GM04504 (cell line): ENCODE measurements at regions not wholly inside any gene's neighbourhood (a gene's known extent, or its start where the extent isn't known, plus 50 kb on each side); places are given as distances from the start of the nearest gene placed in this dataset.

ENCODE experiments used
- DNase-seq: peaks from one replicate; pipeline ENCODE4 v3.0.0-alpha.2; 2012; ENCODE audit warnings: low read depth

DNA sequence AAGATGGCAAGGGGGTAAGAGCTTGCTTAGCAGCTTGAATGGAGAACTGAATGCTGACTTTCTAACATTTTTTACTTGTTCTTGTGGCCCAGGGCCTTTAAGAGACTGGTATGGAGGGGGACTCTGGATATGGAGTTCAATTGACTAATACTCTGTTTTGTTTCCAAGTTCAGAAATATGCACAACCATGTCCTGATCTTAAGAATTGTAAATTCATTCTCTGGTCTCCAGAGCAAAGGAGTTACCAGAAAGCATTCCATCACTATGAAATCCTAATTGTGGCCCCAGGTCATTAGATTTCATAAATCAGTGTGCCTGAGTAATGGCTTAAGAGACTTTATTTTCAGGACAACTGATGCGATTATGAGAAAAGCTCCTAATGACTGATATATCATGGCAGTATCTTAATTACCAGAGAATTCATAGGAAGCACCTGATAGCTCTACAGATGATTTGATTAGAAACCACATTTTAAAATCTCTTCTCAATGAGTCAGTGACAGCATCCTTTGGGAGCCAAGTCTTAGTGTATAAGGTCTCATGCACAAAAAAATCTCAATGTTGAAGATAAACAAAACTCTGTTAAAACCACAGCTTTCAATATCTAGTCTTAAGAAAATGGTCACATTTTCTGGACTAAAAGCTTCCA lies 613.6 kb upstream of the KLF4 start:
- no peak for DNase-seq

DNA sequence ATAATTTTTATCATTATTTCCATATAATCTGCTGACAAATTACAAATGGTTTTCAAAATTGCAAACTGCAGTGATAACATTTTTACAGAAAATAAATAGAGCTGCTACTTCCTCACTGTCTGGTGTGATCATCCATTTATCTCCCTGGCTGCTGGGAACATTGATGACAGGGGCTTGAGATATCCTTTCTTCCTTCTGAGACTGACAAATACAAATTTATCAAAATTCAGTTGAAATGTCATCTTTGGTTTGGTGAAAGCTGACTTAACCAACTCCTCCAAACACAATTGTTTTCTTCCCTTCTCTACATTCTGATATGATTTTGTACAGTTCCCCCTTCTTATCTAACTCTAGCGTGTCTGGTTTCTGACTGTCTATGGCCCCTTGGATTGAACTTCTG lies 611.8 kb upstream of the KLF4 start:
- DNase-seq = no peak

DNA sequence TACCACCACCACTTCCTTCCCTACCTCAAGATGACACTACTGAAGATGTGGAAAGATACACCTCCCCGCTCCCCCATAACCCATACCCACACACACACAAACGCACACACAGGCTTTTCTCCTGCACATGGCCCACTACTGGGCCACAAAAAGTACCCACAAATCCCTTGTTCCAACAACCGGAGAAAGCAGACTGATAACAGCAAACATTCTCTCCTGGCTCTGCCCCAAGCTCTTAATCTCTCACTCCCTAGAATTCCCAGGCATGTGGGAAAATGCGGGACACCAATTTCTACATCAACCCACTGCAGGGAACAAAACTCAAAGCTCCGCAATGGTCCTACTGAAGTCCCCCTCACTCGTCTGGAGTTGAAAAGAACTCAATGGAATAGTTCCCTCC lies 611.0 kb upstream of the KLF4 start:
- no peak for DNase-seq

DNA sequence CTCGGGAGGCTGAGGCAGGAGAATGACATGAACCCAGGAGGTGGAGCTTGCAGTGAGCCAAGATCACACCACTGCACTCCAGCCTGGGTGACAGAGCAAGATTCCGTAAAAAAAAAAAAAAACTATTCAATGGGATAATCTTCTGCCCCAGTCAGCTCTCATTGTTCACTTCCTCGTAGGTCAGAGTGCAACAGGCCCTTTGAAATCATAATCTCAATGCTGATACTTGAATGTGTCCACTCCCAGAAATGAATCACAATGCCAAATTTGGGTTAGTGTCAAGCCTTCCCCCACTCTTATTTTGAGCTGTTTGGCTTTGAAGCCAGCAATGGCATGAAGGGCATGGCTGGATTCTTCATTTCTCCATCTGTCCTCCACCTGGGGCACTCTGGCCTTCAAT lies 610.3 kb upstream of the KLF4 start:
- DNase-seq = no peak

- no peak for DNase-seq
Observed at GRCh38 chr9:108095496-108095895, 605.9 kb upstream of the KLF4 start.

- DNase-seq = no peak
Observed at GRCh38 chr9:108094676-108094993, 605.1 kb upstream of the KLF4 start.

DNA sequence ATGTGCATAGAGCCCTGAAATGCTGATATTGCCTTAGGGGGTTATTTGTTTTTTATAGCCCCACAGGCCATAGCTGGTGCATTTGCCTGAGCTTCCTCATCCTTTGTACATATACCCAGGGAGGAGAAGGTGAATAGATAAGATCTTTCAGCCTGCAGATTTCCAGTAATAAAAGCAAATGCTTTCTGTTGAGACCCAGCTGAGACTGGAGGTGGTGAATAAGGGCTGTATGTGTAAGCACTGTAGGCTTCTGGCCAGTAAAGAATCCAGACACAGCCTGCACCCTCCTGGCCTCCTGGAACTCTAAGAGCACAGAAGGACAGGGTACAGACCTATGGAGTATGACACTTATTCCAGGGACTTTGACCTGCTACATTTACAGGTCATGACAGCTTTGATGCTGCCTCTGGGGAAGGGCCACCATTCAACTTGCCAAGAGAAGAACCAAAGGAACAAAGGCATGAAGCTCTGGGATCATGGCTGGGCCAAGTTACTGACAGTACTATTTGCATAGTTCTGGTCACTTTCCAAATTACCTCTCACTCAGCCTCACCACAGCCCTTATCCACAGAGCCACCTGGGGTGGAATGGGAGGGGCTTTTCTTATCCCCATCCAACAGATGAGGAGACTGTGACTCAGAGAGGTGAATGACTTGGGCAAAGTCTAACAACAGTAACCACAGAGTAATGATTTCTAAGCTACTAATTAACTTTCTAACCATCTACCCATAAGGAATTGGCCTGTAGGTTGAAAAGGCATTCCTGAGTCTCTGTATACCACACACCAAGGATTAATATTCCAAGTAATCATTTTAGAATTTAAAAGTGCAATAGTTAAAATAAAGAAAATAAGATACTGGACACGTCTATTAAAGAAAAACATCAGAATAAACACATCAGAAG lies 604.5 kb upstream of the KLF4 start:
- no peak for DNase-seq

DNA sequence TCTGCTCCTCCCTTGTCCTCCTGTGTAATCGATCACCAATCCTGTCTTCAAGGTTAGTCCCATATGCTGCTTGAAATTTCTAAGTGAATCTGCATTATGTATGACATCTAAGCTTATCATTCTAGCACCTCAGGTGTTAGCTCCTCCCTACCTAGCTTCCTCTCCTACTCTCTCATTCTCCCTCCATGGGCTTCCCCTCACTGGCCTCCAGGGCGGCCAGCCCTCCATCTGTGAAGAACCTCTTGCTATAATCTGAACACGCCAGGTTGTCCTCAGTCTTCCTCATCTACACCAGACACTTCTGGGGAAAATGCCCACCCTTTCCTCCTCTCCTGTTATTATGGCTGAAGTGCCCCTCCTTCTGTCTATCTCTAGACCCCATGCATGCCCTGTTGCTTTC lies 599.3 kb upstream of the KLF4 start:
- DNase-seq = no peak

GRCh38 chr9:108087781-108088180 lies 598.2 kb upstream of the KLF4 start:
- no peak for DNase-seq

DNA sequence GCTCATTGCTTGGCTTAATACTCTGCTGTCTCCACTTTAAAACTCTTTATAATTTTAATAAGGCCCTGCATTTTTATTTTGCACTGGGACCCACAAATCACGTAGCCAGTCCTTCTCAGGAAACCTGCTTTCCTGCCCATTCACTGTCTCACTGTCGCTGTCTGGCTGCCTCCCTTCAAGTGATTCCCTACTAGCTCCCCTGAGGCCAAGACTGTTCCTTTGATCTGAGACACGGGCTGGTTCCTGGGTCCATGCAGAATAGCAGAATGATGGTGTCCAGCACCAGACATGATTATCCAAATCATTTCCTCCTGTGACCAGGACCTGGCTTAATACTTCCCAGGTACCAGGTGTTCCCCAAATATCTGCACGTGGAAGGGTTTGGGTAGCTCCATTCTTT lies 597.1 kb upstream of the KLF4 start:
- no peak for DNase-seq

- DNase-seq = no peak
Observed at GRCh38 chr9:108085294-108085693, 595.7 kb upstream of the KLF4 start.

- no peak for DNase-seq
Observed at GRCh38 chr9:108083796-108084352, 594.3 kb upstream of the KLF4 start.

- no peak for DNase-seq
Observed at GRCh38 chr9:108083160-108083750, 593.7 kb upstream of the KLF4 start.

DNA sequence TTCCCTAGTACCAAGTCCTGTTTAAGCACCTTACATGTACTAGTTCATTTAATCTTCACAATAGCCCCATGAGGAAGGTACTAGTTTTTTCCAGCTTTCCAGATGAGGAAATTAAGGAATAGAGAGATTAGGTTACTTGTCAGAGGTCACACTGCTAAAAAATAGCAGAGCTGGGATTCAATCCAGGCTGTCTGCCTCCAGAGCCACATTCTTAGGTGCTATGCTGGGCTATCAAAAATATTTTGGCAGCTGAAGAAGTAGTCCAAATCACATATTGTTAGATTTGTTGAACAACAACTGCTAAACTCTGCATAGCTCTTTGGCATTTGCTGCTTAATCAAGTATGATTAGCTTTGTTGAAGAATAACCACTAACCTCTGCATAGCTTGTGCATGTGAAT lies 591.5 kb upstream of the KLF4 start:
- no peak for DNase-seq

- DNase-seq = no peak
Observed at GRCh38 chr9:108080285-108080684, 590.7 kb upstream of the KLF4 start.

GRCh38 chr9:108078811-108079210 lies 589.2 kb upstream of the KLF4 start:
- DNase-seq = no peak

DNA sequence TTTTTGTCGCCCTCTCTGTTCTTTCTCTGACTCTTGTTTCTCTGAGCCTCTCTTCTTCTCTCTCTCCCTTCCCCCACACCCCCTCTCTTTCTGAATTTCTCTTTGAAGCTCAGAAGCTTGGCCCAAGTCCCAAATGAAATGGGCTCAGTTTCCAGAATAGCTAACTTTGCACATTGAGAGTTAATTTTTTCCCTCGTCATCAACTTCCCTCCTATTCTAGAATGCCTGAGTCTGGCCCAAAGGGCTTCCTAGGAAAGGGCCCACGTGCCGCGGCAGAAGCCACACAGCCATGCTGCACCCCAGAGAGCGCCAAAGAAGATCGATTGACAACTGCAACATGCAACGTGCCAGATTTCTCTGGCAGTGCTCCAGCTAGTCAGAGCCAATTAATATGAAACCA lies 588.8 kb upstream of the KLF4 start:
- DNase-seq = no peak

GRCh38 chr9:108077556-108077955 lies 588.0 kb upstream of the KLF4 start:
- DNase-seq = no peak

- DNase-seq = no peak
Observed at GRCh38 chr9:108074900-108075299, 585.3 kb upstream of the KLF4 start.

DNA sequence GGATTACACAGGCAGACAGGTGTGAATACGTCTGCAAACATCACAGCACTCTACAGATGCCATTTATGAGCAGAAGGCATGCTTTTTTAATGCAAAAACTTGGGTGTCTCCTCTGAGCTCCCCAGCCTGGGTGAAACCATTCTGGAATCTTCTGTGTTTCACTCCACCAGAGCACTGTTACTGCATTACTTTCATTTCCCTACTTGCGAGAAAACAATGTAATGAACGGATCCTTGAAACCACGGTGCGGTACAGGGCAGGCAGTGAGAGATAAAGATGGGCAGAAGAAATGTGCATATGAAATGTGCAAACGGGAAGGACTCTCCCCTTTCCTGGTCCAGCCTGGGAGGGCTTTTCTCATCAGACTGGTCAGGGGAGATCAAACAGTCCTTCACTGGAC lies 584.3 kb upstream of the KLF4 start:
- no peak for DNase-seq

GRCh38 chr9:108072740-108073139 lies 583.2 kb upstream of the KLF4 start:
- DNase-seq = no peak

GRCh38 chr9:108070861-108071260 lies 581.3 kb upstream of the KLF4 start:
- DNase-seq = no peak

DNA sequence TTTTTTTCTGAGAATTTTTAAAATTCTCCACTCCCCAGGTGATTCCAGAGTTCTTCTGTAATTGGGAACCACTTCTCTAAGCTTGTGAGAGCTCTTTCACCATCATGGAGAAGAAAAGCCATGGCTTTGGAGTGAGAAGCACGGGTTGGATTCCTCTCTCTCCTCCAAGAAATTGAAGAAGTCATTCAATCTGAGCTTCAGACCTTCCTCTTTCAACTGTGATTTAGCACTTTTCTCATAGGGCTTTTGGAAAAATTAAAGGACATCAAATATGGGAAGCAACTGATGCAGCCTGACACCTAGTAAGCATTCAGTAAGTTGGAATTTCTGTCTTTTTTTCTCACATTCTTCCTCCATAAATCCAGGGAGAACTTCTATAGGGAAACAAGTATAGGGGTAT lies 580.4 kb upstream of the KLF4 start:
- DNase-seq = no peak
